Stimulated activated CD8-positive, alpha-beta memory T cell treated with anti-CD3 and anti-CD28 coated beads, Interleukin-15, amount 100 ng/mL, for 4 hours (primary cell): ENCODE measurements at regions not wholly inside any gene's neighbourhood (a gene's known extent, or its start where the extent isn't known, plus 50 kb on each side); places are given as distances from the start of the nearest gene placed in this dataset.

Experiments
- DNase-seq, 2 donors: peaks; one replicate each; pipeline ENCODE4 v3.0.0-alpha.2; 2020; ENCODE audit warnings: low read depth in 2 of 2

DNA sequence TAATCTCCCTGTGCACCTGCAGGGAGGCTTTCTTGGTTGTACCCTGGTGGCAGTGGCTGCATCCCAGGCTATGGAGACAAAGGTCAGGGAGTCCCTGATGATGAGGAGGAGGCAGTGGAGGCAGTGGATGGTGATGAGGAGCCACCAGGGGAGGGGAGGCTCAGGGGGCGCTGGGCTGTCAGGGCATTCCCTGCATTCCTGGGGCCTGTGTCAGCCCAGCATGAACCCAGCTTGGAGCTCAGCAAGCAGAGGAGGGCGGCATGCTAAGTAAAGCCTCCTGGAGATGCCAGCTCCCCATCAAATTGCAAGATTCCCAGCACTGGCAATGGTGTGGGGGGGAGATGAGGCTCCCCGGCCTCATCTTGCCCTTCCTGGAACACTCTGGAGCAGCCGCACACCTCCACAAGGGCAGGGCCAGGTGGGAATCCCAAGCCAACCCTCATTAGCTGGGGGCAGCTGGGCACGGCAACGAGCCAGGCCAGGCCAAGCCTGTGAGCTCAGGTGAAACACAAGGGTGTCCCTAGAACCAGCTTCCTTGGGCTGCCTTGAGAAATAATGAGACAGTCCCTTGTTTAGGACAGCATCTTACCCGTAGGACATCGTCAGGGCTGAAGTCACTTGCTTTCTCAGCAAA is 469.5 kb downstream of the MATN1 start:
- DNase-seq, result no peak

DNA sequence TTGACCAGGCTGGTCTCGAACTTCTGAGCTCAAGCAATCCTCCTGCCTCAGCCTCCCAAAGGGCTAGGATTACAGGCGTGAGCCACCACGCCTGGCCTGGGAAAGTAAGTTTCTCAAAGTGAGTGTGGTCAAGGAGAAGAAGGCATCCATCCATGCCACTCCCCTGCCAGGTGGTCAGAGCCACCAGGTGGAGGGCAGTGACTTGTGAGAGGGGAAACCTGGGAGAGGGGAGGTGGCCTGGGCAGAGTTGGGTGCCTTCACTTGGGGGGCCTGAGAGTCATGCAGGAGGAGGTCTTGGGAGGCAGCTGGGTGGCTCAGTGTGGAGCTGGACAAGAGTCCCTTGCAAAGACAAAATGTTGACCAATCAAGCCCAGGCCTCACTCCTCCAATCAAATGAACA is 470.0 kb downstream of the MATN1 start:
- DNase-seq, result no peak

GRCh38 chr1:30250984-30251850 is 472.2 kb downstream of the MATN1 start:
- DNase-seq, result no peak

DNA sequence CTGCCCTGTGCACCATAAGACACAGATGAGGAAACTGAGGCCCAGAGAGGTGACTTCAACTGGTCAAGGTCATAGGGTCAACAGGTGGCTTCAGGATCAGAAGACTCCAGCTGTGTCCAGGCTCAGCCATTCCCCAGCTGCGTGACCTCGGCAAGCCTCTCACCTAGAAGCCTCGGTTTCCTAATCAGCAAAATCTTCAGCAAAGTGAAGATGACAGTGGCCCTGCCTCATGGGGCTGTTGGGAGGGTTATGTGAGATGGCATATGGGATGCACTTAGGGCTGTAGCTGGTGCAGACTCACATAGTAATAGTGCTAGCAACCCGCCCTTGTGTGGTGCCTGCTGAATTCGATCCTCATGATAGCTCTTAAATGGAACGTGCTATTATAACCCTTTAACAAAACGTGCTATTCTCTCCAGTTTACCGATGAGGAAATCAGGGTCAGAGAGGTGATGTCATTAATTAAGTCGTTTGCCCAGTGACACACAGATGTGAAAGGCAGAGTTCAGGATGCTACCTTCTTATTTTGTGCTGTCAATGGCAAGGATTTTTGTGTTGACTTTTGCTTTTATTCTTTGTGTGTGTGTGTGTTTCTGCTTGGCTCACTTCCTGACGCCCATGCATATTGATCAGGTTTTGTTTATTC is 472.9 kb downstream of the MATN1 start:
- DNase-seq, result no peak

GRCh38 chr1:30249446-30250337 is 473.7 kb downstream of the MATN1 start:
- DNase-seq, result no peak

GRCh38 chr1:30248774-30249173 is 474.6 kb downstream of the MATN1 start:
- DNase-seq, result no peak

- DNase-seq, result no peak
These were observed 475.0 kb downstream of the MATN1 start for GRCh38 chr1:30248373-30248772.

DNA sequence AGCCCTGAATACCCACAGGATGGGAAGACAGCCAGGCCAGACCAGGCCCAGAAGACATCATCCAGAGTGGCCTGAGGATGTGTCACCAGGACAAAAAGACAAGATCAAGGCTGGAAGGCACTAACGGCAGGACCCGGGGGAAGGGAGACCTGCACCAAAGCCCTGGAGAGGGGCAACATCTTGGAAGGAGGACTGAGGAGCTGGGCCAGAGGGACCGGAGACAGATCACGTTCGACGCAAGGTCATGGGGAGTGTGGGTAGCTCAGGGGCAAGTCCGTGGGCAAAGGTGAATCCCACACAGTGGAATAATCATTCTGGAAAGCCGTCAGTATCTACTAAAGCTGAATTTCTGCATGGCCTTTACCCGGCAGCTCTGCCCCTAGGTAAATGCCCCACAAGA is 478.6 kb downstream of the MATN1 start:
- no peak for DNase-seq

GRCh38 chr1:30242722-30243457 is 480.5 kb downstream of the MATN1 start:
- no peak for DNase-seq

DNA sequence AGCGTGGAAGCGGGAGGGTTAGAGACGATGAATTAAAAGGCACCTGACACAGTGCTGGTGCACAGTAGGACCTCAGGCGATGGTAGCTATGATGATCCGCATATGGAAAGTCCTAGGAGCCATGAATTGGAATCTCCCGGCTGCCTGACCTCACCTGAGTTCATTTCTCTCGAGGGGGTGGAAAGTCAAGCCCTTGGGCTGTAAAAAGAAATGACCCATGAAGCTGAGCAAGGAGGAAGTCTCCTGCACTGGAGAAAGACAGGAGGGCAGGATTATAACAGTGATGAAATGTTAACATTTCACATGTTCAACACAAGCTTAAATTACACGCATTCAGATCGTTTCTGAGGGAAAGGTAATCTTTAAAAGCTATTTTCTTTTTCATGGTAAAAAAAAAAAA is 481.2 kb downstream of the MATN1 start:
- no peak for DNase-seq

GRCh38 chr1:30241681-30242080 is 481.7 kb downstream of the MATN1 start:
- no peak for DNase-seq

- DNase-seq, result no peak
These were observed 489.3 kb downstream of the MATN1 start for GRCh38 chr1:30234091-30234490.

GRCh38 chr1:30232288-30232899 is 491.0 kb downstream of the MATN1 start:
- DNase-seq, result no peak

- DNase-seq, result no peak
These were observed 493.4 kb downstream of the MATN1 start for GRCh38 chr1:30229960-30230359.

- DNase-seq, result no peak
These were observed 493.8 kb downstream of the MATN1 start for GRCh38 chr1:30229557-30229956.

GRCh38 chr1:30226648-30227047 is 496.7 kb downstream of the MATN1 start:
- DNase-seq, result no peak

DNA sequence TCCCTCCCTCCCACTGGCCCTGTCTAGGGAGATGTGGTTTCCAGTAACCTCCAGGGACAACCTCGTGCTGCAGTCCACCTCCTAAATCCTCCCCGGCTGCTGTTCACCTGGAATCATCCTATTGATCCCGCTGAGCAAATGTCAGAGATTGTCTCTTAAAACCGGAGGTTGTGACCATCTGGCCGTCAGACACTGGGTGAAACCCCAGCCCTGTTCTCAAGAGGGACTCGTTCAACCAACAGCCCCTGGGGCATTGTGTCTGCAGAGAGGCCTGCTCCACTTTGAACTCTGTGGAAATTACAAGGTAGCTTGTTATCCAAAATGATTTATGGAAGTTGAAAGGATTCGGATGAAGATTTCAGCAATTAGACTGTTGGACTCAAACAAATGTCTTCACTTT is 498.0 kb downstream of the MATN1 start:
- DNase-seq, result no peak

GRCh38 chr1:30219675-30220074 is 503.7 kb downstream of the MATN1 start:
- no peak for DNase-seq

- DNase-seq, result no peak
These were observed 504.9 kb downstream of the MATN1 start for GRCh38 chr1:30218438-30218837.

DNA sequence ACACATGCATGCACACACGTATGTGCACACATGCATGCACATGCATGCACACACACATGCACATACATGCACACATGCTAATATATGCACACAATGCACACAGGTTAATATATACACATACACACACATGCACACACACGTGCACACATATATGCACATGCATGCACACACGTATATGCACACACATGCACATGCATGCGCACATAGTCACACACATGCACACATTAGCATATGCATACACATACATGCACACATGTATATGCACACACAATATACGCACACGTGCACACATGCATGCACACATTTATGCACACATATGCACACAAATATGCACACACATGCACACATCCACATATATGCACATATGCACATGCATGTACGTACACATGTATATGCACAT is 506.8 kb downstream of the MATN1 start:
- DNase-seq, result no peak

- DNase-seq, result no peak
These were observed 509.4 kb downstream of the MATN1 start for GRCh38 chr1:30213936-30214335.
